Hepatocyte (in vitro differentiated cells): ENCODE measurements at regions not wholly inside any gene's neighbourhood (a gene's known extent, or its start where the extent isn't known, plus 50 kb on each side); places are given as distances from the start of the nearest gene placed in this dataset.

Experiments used
- CTCF ChIP-seq: fragments of 200-600 bp; sonication (generic); IDR thresholded peaks from 2 replicates; pipeline ENCODE4 v1.5.1; 2016; ENCODE audit warnings: antibody characterized with exemption, mild to moderate bottlenecking; ENCODE audit not compliant: poor library complexity
- EZH2 ChIP-seq: fragments of 200-600 bp; sonication (generic); IDR thresholded peaks from 2 replicates; pipeline ENCODE4 v1.6.1; 2016; ENCODE audit warnings: antibody characterized with exemption, mild to moderate bottlenecking, borderline replicate concordance

- TF ChIP-seq CTCF (no peak), EZH2 (no peak)
Measured at GRCh38 chr3:139755551-139755950, 77.8 kb upstream of the NMNAT3 start.
